ENCODE measurements at regions not wholly inside any gene's neighbourhood (a gene's known extent, or its start where the extent isn't known, plus 50 kb on each side); places are given as distances from the start of the nearest gene placed in this dataset.

- Histone ChIP-seq H2AFZ (ENCODE audit: low read depth, low read length) (peak overlapping the region; percentile 6), H3F3A (ENCODE audit: insufficient read depth, low read length, poor library complexity, severe bottlenecking) (no peaks in the 10 kb centered on the region), H3K4me3 (ENCODE audit: low read length) (no peak overlapping the region), H3K79me2 (replicated peaks; ENCODE audit: insufficient read depth, low read length) (no peaks in the 10 kb centered on the region), H3K27ac (ENCODE audit: low read length) (no peak overlapping the region), H3K9ac (ENCODE audit: low read length) (no peak overlapping the region), H3K27me3 (ENCODE audit: insufficient read depth, low read depth, low read length) (no peaks in the 10 kb centered on the region), H4K20me1 (ENCODE audit: insufficient read depth) (no peaks in the 10 kb centered on the region), H3K9me2 (ENCODE audit: insufficient read depth, low read length) (no peaks in the 10 kb centered on the region), H3K4me2 (ENCODE audit: low read length) (no peak overlapping the region), H3K9me3 (ENCODE audit: low read length) (no peaks in the 10 kb centered on the region), H3K36me3 (ENCODE audit: insufficient read depth, low read length) (no peaks in the 10 kb centered on the region)
- peak; percentile 74 for TF ChIP-seq RAD21 (conservative IDR thresholded peaks at IDR 0.05)
- no peak for TF ChIP-seq EP300 (conservative IDR thresholded peaks at IDR 0.05; ENCODE audit: poor library complexity, severe bottlenecking)
- no peak for TF ChIP-seq TAF1 (IDR thresholded peaks at IDR 0.05; ENCODE audit: low read depth)
- peak; percentile 29 for TF ChIP-seq REST (IDR thresholded peaks at IDR 0.05; ENCODE audit: borderline replicate concordance)
- TF ChIP-seq CTCF (IDR thresholded peaks at IDR 0.05; ENCODE audit: poor library complexity, severe bottlenecking), result peak; percentile 86
- no peak for TF ChIP-seq MXI1 (conservative IDR thresholded peaks at IDR 0.05; ENCODE audit: poor library complexity, severe bottlenecking)
- TF ChIP-seq EZH2 (IDR thresholded peaks at IDR 0.05; ENCODE audit: borderline replicate concordance, insufficient read depth, low read length, poor library complexity, severe bottlenecking), result no peak
- no peak for TF ChIP-seq POLR2AphosphoS5 (IDR thresholded peaks at IDR 0.05)
- TF ChIP-seq SMC3 (conservative IDR thresholded peaks at IDR 0.05; ENCODE audit: poor library complexity), result peak; percentile 84
Observed at GRCh38 chr15:62742409-62743171, 300.0 kb upstream of the TPM1 start.

GRCh38 chr15:62745621-62746225 is 296.8 kb upstream of the TPM1 start:
- Histone ChIP-seq H3K27me3 (ENCODE audit: insufficient read depth, low read depth, low read length) (no peaks in the 10 kb centered on the region), H3K9me2 (ENCODE audit: insufficient read depth, low read length) (no peaks in the 10 kb centered on the region), H3K79me2 (replicated peaks; ENCODE audit: insufficient read depth, low read length) (no peaks in the 10 kb centered on the region), H3K27ac (ENCODE audit: low read length) (no peak overlapping the region), H3F3A (ENCODE audit: insufficient read depth, low read length, poor library complexity, severe bottlenecking) (no peaks in the 10 kb centered on the region), H3K9ac (ENCODE audit: low read length) (no peak overlapping the region), H3K4me3 (ENCODE audit: low read length) (no peak overlapping the region), H3K4me2 (ENCODE audit: low read length) (no peak overlapping the region), H3K9me3 (ENCODE audit: low read length) (no peaks in the 10 kb centered on the region), H4K20me1 (ENCODE audit: insufficient read depth) (no peaks in the 10 kb centered on the region), H2AFZ (ENCODE audit: low read depth, low read length) (no peak overlapping the region), H3K36me3 (ENCODE audit: insufficient read depth, low read length) (no peaks in the 10 kb centered on the region)
- TF ChIP-seq RAD21 (conservative IDR thresholded peaks at IDR 0.05) (no peak), CTCF (IDR thresholded peaks at IDR 0.05; ENCODE audit: poor library complexity, severe bottlenecking) (no peak), POLR2AphosphoS5 (IDR thresholded peaks at IDR 0.05) (no peak), MXI1 (conservative IDR thresholded peaks at IDR 0.05; ENCODE audit: poor library complexity, severe bottlenecking) (no peak), TAF1 (IDR thresholded peaks at IDR 0.05; ENCODE audit: low read depth) (no peak), EZH2 (IDR thresholded peaks at IDR 0.05; ENCODE audit: borderline replicate concordance, insufficient read depth, low read length, poor library complexity, severe bottlenecking) (no peak), REST (IDR thresholded peaks at IDR 0.05; ENCODE audit: borderline replicate concordance) (no peak), EP300 (conservative IDR thresholded peaks at IDR 0.05; ENCODE audit: poor library complexity, severe bottlenecking) (no peak), SMC3 (conservative IDR thresholded peaks at IDR 0.05; ENCODE audit: poor library complexity) (no peak)
